ENCODE measurements at regions not wholly inside any gene's neighbourhood (a gene's known extent, or its start where the extent isn't known, plus 50 kb on each side); places are given as distances from the start of the nearest gene placed in this dataset.
"Not testable (repeated sequence)": the region's sequence is repeated elsewhere in the genome, so short reads cannot be mapped to it uniquely, and the experiment has no call there.

GRCh38 chr2:44067012-44067790 is 71.4 kb upstream of the LRPPRC start:
- H3K4me3 Mint-ChIP-seq; H3K36me3 Mint-ChIP-seq; H3K4me1 Mint-ChIP-seq; H3K27ac ChIP-seq (ENCODE audit: low read length); H3K4me3 ChIP-seq (ENCODE audit: low read length); H3K36me3 ChIP-seq (ENCODE audit: control insufficient read depth, insufficient read depth, low read length); H3K9me3 ChIP-seq (ENCODE audit: control insufficient read depth, insufficient read depth, low read length); intact Hi-C loops (cut with micrococcal nuclease); ATAC-seq; H3K27me3 ChIP-seq (ENCODE audit: control insufficient read depth, insufficient read depth, low read length); H3K27ac Mint-ChIP-seq; H3K9me3 Mint-ChIP-seq; DNase-seq; H3K27me3 Mint-ChIP-seq (ENCODE audit: low read depth in 2 of 2); H3K4me1 ChIP-seq (ENCODE audit: control insufficient read depth, insufficient read depth, low read length): not testable (repeated sequence)
- WGBS (ENCODE audit: insufficient coverage) = 97% methylated on average over 29 of the region's 57 CpGs

- H3K36me3 Mint-ChIP-seq; H3K4me3 ChIP-seq (ENCODE audit: low read length); H3K36me3 ChIP-seq (ENCODE audit: control insufficient read depth, insufficient read depth, low read length); H3K27ac ChIP-seq (ENCODE audit: low read length); H3K27ac Mint-ChIP-seq; H3K27me3 ChIP-seq (ENCODE audit: control insufficient read depth, insufficient read depth, low read length); ATAC-seq; H3K4me1 ChIP-seq (ENCODE audit: control insufficient read depth, insufficient read depth, low read length); DNase-seq; intact Hi-C loops (cut with micrococcal nuclease); H3K9me3 ChIP-seq (ENCODE audit: control insufficient read depth, insufficient read depth, low read length); H3K4me3 Mint-ChIP-seq; H3K27me3 Mint-ChIP-seq (ENCODE audit: low read depth in 2 of 2); H3K9me3 Mint-ChIP-seq; H3K4me1 Mint-ChIP-seq: not testable (repeated sequence)
- 98% methylated on average over 10 of the region's 22 CpGs for WGBS (ENCODE audit: insufficient coverage)
Measured at GRCh38 chr2:44067791-44068181, 72.0 kb upstream of the LRPPRC start.

- Mint-ChIP-seq H3K4me1 (no peaks in the 10 kb centered on the region), H3K36me3 (no peaks in the 10 kb centered on the region), H3K4me3 (no peak overlapping the region), H3K27me3 (ENCODE audit: low read depth in 2 of 2) (peaks cover 0 to 7% of the 10 kb centered on the region in 2 donors), H3K27ac (no peak overlapping the region), H3K9me3 (no peaks in the 10 kb centered on the region)
- no peaks in the 10 kb centered on the region for H3K4me1 ChIP-seq (ENCODE audit: control insufficient read depth, insufficient read depth, low read length)
- WGBS (ENCODE audit: insufficient coverage) = 82% methylated on average over 2 of the region's 2 CpGs
- no peaks in the 10 kb centered on the region for H3K27me3 ChIP-seq (ENCODE audit: control insufficient read depth, insufficient read depth, low read length)
- TF ChIP-seq, protein P1, sequence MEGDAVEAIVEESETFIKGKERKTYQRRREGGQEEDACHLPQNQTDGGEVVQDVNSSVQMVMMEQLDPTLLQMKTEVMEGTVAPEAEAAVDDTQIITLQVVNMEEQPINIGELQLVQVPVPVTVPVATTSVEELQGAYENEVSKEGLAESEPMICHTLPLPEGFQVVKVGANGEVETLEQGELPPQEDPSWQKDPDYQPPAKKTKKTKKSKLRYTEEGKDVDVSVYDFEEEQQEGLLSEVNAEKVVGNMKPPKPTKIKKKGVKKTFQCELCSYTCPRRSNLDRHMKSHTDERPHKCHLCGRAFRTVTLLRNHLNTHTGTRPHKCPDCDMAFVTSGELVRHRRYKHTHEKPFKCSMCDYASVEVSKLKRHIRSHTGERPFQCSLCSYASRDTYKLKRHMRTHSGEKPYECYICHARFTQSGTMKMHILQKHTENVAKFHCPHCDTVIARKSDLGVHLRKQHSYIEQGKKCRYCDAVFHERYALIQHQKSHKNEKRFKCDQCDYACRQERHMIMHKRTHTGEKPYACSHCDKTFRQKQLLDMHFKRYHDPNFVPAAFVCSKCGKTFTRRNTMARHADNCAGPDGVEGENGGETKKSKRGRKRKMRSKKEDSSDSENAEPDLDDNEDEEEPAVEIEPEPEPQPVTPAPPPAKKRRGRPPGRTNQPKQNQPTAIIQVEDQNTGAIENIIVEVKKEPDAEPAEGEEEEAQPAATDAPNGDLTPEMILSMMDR (IDR thresholded peaks at IDR 0.05) = no peak
- DNase-seq (no peak), ATAC-seq (no peak)
- no peaks in the 10 kb centered on the region for H3K36me3 ChIP-seq (ENCODE audit: control insufficient read depth, insufficient read depth, low read length)
- H3K27ac ChIP-seq (ENCODE audit: low read length) = no peak overlapping the region
- H3K4me3 ChIP-seq (ENCODE audit: low read length) = no peak overlapping the region
- no peaks in the 10 kb centered on the region for H3K9me3 ChIP-seq (ENCODE audit: control insufficient read depth, insufficient read depth, low read length)
- intact Hi-C loops (cut with micrococcal nuclease) = no loop called here
Measured at GRCh38 chr2:44071454-44072046, 75.8 kb upstream of the LRPPRC start.

DNA sequence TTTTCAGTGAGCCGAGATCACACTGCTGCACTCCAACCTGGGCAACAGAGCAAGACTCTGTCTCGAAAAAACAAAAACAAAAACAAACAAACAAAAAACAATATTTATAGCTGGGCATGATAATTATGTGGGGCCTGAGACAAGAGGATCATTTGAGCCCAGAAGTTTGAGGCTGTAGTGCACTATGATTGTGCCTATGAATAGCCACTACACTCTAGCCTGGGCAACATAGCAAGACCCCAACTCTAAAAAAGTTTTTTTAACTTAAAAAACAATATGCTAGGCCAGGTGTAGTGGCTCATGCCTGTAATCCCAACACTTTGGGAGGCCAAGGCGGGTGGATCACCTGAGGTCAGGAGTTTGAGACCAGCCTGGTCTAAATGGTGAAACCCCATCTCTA is 77.9 kb upstream of the LRPPRC start:
- H3K27me3 Mint-ChIP-seq (ENCODE audit: low read depth in 2 of 2); H3K36me3 ChIP-seq (ENCODE audit: control insufficient read depth, insufficient read depth, low read length); H3K4me3 Mint-ChIP-seq; DNase-seq; H3K27me3 ChIP-seq (ENCODE audit: control insufficient read depth, insufficient read depth, low read length); H3K4me1 Mint-ChIP-seq; H3K27ac Mint-ChIP-seq; H3K9me3 Mint-ChIP-seq; H3K4me3 ChIP-seq (ENCODE audit: low read length); H3K9me3 ChIP-seq (ENCODE audit: control insufficient read depth, insufficient read depth, low read length); intact Hi-C loops (cut with micrococcal nuclease); ATAC-seq; H3K4me1 ChIP-seq (ENCODE audit: control insufficient read depth, insufficient read depth, low read length); H3K36me3 Mint-ChIP-seq; H3K27ac ChIP-seq (ENCODE audit: low read length): not testable (repeated sequence)
- WGBS (ENCODE audit: insufficient coverage) = 91% methylated on average over 1 of the region's 3 CpGs

DNA sequence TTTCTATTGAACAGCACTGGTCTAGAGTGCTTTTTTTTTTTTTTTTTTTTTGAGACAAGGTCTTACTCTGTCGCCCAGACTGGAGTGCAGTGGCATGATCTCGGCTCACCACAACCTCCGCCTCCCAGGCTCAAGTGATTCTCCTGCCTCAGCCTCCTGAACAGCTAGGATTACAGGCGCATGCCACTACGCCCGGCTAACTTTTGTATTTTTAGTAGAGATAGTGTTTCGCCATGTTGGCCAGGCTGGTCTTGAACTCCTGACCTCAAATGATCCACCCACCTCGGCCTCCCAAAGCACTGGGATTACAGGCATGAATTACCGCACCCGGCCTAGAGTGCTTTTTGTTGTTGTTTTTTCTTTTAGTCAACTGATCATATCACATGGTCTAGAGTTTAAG is 79.0 kb upstream of the LRPPRC start:
- intact Hi-C loops (cut with micrococcal nuclease) = not testable (repeated sequence)

More for the DNA sequence above, 79.0 kb upstream of the LRPPRC start:
- H3K27ac ChIP-seq (ENCODE audit: low read length); H3K27me3 ChIP-seq (ENCODE audit: control insufficient read depth, insufficient read depth, low read length); H3K36me3 ChIP-seq (ENCODE audit: control insufficient read depth, insufficient read depth, low read length); H3K4me3 Mint-ChIP-seq; H3K36me3 Mint-ChIP-seq; H3K27me3 Mint-ChIP-seq (ENCODE audit: low read depth in 2 of 2); ATAC-seq; H3K27ac Mint-ChIP-seq; H3K4me1 ChIP-seq (ENCODE audit: control insufficient read depth, insufficient read depth, low read length); DNase-seq; H3K9me3 ChIP-seq (ENCODE audit: control insufficient read depth, insufficient read depth, low read length); H3K9me3 Mint-ChIP-seq; H3K4me3 ChIP-seq (ENCODE audit: low read length); H3K4me1 Mint-ChIP-seq: not testable (repeated sequence)
- 92% methylated on average over 10 of the region's 10 CpGs for WGBS (ENCODE audit: insufficient coverage)
